Mammary epithelial cell (primary cell): ENCODE measurements at regions not wholly inside any gene's neighbourhood (a gene's known extent, or its start where the extent isn't known, plus 50 kb on each side); places are given as distances from the start of the nearest gene placed in this dataset.

Experiments
- EZH2 ChIP-seq: IDR thresholded peaks from 2 replicates; pipeline ENCODE4 v1.6.1; 2012; ENCODE audit warnings: low read length, inconsistent platforms, borderline replicate concordance
- TF ChIP-seq, protein P1 (sequence below), 2 donors: IDR thresholded peaks in 1 of 2; conservative IDR thresholded peaks in 1 of 2; 2 replicates each; pipeline ENCODE4 v1.5.1; 2011 to 2012; ENCODE audit warnings: inconsistent platforms in 2 of 2, low read length in 2 of 2, mild to moderate bottlenecking in 2 of 2, control low read depth in 1 of 2, low read depth in 1 of 2; ENCODE audit not compliant: insufficient read depth in 1 of 2; ENCODE audit errors: extremely low read depth in 1 of 2

DNA sequence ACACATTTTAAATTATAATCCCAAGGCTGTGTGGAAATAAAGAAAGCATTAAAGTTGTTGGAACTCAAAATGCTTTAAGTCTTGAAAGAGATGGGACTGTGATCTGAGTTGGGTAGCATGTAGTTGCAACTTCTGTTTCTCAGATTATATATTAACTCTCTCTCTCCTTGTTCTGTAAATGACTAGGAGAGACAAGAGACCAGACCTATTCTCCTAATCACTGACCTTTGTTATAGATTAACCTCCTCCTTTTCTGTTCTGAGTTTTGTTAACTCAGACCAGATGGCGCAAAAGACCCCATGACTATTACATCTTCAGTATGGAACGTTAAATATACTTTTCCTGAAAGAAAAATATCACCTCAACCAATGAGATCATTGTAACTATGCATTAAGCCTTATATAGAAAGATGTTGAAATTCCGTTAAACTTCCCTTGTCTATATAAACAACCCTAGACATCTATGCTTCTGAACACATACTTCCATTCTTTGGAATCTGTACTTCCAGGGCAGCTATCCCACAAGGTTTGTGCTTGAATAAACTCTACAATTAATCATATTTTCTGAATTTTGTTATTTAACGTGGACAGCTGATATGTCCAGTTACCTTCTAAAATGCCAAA is 143.5 kb upstream of the TRIM24 start:
- TF ChIP-seq, protein P1, sequence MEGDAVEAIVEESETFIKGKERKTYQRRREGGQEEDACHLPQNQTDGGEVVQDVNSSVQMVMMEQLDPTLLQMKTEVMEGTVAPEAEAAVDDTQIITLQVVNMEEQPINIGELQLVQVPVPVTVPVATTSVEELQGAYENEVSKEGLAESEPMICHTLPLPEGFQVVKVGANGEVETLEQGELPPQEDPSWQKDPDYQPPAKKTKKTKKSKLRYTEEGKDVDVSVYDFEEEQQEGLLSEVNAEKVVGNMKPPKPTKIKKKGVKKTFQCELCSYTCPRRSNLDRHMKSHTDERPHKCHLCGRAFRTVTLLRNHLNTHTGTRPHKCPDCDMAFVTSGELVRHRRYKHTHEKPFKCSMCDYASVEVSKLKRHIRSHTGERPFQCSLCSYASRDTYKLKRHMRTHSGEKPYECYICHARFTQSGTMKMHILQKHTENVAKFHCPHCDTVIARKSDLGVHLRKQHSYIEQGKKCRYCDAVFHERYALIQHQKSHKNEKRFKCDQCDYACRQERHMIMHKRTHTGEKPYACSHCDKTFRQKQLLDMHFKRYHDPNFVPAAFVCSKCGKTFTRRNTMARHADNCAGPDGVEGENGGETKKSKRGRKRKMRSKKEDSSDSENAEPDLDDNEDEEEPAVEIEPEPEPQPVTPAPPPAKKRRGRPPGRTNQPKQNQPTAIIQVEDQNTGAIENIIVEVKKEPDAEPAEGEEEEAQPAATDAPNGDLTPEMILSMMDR (conservative IDR thresholded peaks at IDR 0.05 in 1 of 2, IDR thresholded peaks at IDR 0.05 in 1 of 2; ENCODE audit: extremely low read depth in 1 of 2, insufficient read depth in 1 of 2, low read depth in 1 of 2, low read length in 2 of 2) = no peak
- TF ChIP-seq EZH2 = no peak
